ENCODE measurements at regions not wholly inside any gene's neighbourhood (a gene's known extent, or its start where the extent isn't known, plus 50 kb on each side); places are given as distances from the start of the nearest gene placed in this dataset.
A peak's percentile ranks its signal among the peaks of the same experiment; 100 is the strongest.
"Not testable (repeated sequence)": the region's sequence is repeated elsewhere in the genome, so short reads cannot be mapped to it uniquely, and the experiment has no call there.

DNA sequence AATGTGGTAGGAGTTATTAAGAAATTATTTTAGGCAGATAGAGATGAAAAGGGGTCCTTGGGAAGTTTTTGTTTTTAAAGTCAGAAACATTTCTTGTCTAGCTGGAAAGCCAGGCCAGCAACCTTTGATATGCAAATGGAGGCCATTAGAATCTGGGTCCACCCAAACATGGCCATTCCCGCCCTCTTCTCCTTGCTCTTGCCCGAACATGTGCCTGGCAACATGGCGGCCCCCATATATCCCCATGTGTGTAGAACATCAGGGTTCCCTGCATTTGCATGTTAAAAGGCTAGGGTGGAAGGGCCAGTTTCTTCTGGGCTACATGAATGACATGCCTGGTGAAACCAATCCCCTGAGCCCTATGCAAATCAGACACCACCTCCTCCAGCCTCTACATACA is 80.7 kb upstream of the PLAC8 start:
- no CpG with 5 or more reads among the region's 3 CpGs for WGBS (ENCODE audit: insufficient coverage, low lambda C conversion rate)
- Histone ChIP-seq H3K27ac (ENCODE audit: low read length) (no peak overlapping the region), H3K9me3 (ENCODE audit: control insufficient read depth, low read depth, low read length) (no peaks in the 10 kb centered on the region), H3K4me1 (ENCODE audit: control insufficient read depth, insufficient read depth, low read length) (no peaks in the 10 kb centered on the region), H3K4me3 (ENCODE audit: low read length) (no peak overlapping the region), H3K27me3 (ENCODE audit: control insufficient read depth, insufficient read depth, low read length) (no peaks in the 10 kb centered on the region), H3K36me3 (ENCODE audit: control insufficient read depth, insufficient read depth, low read length) (no peaks in the 10 kb centered on the region)
- no peak for DNase-seq

DNA sequence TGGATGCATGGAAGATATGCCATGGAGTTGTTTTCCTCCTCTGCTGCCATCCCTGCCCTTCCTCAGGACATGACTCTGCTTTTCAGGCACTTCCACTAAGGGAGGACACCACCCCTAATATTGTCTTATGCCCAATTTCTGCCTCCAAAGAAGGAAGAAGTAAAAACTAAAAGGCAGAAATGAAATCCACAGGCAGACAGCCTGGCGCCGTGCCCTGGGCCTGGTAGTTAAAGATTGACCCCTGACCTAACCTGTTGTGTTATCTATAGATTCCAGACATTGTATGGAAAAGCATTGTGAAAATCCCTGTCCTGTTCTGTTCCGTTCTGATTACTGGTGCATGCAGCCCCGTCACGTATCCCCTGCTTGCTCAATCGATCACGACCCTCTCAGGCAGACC is 80.1 kb upstream of the PLAC8 start:
- not testable (repeated sequence) for H3K27ac ChIP-seq (ENCODE audit: low read length); H3K4me1 ChIP-seq (ENCODE audit: control insufficient read depth, insufficient read depth, low read length); H3K4me3 ChIP-seq (ENCODE audit: low read length); H3K36me3 ChIP-seq (ENCODE audit: control insufficient read depth, insufficient read depth, low read length); H3K27me3 ChIP-seq (ENCODE audit: control insufficient read depth, insufficient read depth, low read length); H3K9me3 ChIP-seq (ENCODE audit: control insufficient read depth, low read depth, low read length); DNase-seq
- whole genome bisulfite sequencing (ENCODE audit: insufficient coverage, low lambda C conversion rate) = no CpG with 5 or more reads among the region's 7 CpGs

DNA sequence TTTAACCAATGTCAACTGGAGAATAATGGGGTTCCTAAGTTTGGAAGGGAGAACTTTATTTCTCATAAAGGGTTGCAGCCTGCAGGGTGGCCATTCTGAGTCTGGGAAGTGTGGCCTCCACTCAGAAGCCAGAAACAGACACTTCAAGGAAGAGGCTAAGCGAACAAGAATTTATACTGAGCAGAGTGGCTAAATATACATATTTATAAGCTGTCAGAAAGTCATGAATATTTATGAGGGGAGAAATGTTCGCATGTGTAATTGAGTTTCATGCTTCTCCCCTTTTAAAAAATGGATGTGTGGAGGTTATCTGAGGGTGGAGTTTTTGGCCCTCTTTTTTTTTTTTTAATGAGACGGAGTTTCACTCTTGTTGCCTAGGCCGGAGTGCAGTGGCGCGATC is 78.1 kb upstream of the PLAC8 start:
- H3K27me3 ChIP-seq (ENCODE audit: control insufficient read depth, insufficient read depth, low read length) = no peaks in the 10 kb centered on the region
- H3K27ac ChIP-seq (ENCODE audit: low read length) = no peak overlapping the region
- H3K4me3 ChIP-seq (ENCODE audit: low read length) = no peak overlapping the region
- no peaks in the 10 kb centered on the region for H3K36me3 ChIP-seq (ENCODE audit: control insufficient read depth, insufficient read depth, low read length)
- no peaks in the 10 kb centered on the region for H3K9me3 ChIP-seq (ENCODE audit: control insufficient read depth, low read depth, low read length)
- 100% methylated on average over 1 of the region's 6 CpGs for WGBS (ENCODE audit: insufficient coverage, low lambda C conversion rate)
- no peak for DNase-seq
- no peaks in the 10 kb centered on the region for H3K4me1 ChIP-seq (ENCODE audit: control insufficient read depth, insufficient read depth, low read length)

DNA sequence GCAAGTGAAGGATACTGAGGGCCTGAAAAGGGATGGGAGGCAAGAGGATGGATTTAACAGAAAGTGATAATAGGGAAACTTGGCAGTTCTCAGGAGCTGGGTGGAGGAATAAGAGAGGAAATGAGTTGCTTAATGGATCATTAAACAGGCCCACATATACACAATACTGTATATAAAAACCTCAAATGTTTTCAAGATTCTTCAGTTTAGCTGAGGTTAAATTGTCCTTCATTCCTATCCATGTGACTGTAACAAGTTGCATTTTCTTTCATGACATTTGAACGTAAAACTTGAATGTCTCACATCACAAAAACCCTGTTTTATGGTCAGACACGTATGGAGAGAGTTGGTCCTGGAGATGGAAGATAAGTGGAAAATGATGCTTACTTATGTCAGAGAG is 76.5 kb upstream of the PLAC8 start:
- no peak overlapping the region for H3K27ac ChIP-seq (ENCODE audit: low read length)
- 90% methylated on average over 2 of the region's 2 CpGs for WGBS (ENCODE audit: insufficient coverage, low lambda C conversion rate)
- no peak for DNase-seq

DNA sequence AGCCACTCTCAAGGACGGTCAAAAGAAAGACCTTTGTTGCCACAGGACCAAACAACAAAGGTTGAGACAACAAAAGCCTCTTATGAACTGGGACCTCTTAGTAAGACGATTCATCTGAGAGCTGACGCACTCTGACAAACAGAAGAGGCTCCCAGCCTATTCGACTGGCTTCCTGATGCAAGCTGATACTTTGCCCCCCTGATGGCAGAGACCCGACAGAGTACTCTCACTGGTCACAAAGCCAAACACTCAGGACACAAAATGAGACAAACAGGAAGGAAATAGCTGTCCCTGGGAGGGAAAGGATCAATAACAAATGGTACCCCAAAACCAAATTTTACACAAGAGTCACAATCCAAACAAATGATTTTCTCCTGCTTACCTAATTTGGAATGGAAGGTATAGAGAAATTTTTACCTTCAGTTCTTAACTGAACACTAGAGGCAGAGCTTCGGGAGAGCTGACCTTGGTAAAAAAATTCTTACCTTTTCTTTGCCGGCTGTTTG is 75.2 kb upstream of the PLAC8 start:
- no CpG with 5 or more reads among the region's 7 CpGs for WGBS (ENCODE audit: insufficient coverage, low lambda C conversion rate)
- DNase-seq = peak; percentile 34 to 64
- Histone ChIP-seq H3K36me3 (ENCODE audit: control insufficient read depth, insufficient read depth, low read length) (no peaks in the 10 kb centered on the region), H3K4me3 (ENCODE audit: low read length) (no peak overlapping the region), H3K27ac (ENCODE audit: low read length) (peak overlapping the region; percentile 22), H3K9me3 (ENCODE audit: control insufficient read depth, low read depth, low read length) (no peaks in the 10 kb centered on the region), H3K4me1 (ENCODE audit: control insufficient read depth, insufficient read depth, low read length) (no peaks in the 10 kb centered on the region), H3K27me3 (ENCODE audit: control insufficient read depth, insufficient read depth, low read length) (no peaks in the 10 kb centered on the region)

More for the DNA sequence above, 76.5 kb upstream of the PLAC8 start:
- no peaks in the 10 kb centered on the region for H3K4me1 ChIP-seq (ENCODE audit: control insufficient read depth, insufficient read depth, low read length)
- no peaks in the 10 kb centered on the region for H3K9me3 ChIP-seq (ENCODE audit: control insufficient read depth, low read depth, low read length)
- H3K27me3 ChIP-seq (ENCODE audit: control insufficient read depth, insufficient read depth, low read length) = no peaks in the 10 kb centered on the region
- no peak overlapping the region for H3K4me3 ChIP-seq (ENCODE audit: low read length)
- H3K36me3 ChIP-seq (ENCODE audit: control insufficient read depth, insufficient read depth, low read length) = no peaks in the 10 kb centered on the region

DNA sequence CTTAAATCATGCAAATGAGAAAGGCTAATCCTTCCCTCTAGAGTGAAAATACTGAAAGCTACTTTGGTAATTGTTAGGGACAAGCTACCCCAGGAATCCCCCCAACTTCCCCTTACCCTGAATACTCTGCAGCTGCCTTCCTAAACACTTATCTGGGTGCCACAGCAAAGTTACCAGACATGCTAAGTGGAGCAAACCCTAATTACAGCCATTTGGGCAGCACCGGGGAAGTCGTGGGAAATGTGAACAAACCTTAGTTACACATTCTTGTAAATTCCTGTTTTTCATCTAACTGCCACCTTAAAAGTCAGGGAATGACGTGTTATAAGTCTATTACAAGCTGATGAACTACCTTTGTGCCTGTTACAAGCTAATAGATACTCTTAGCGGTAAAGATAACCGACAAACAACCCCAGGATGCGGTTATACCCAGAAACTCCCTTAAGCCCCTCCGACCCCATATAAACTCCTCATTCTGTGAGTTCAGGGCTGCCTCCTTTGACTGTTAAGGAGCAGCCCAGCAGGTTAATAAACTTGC is 66.0 kb upstream of the PLAC8 start:
- Histone ChIP-seq H3K27ac (ENCODE audit: low read length) (no peak overlapping the region), H3K4me1 (ENCODE audit: control insufficient read depth, insufficient read depth, low read length) (no peaks in the 10 kb centered on the region), H3K36me3 (ENCODE audit: control insufficient read depth, insufficient read depth, low read length) (no peaks in the 10 kb centered on the region), H3K4me3 (ENCODE audit: low read length) (no peak overlapping the region), H3K9me3 (ENCODE audit: control insufficient read depth, low read depth, low read length) (peaks cover 3% of the 10 kb centered on the region), H3K27me3 (ENCODE audit: control insufficient read depth, insufficient read depth, low read length) (no peaks in the 10 kb centered on the region)
- no CpG with 5 or more reads among the region's 7 CpGs for whole genome bisulfite sequencing (ENCODE audit: insufficient coverage, low lambda C conversion rate)
- DNase-seq = no peak

DNA sequence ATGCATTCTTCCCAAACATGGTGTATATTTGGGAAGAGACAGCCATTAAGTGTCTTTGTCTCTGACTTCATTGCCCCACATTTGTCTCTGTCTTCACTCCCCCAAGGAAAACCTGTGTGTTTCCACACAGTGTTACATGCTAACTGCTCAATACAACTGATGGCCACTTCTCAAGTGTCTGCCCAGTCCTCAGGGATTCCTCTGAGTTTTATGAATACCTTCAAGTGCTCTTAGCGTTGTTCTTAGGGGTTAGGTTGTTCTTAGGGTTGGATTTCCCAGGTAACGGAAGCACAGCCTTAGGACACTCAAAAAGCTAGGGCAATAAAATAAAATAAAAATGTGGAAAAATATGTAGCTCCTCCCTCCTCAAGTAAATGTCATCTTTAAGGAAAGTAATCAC is 64.7 kb upstream of the PLAC8 start:
- no CpG with 5 or more reads among the region's 2 CpGs for WGBS (ENCODE audit: insufficient coverage, low lambda C conversion rate)
- H3K4me3 ChIP-seq (ENCODE audit: low read length) = no peak overlapping the region
- H3K36me3 ChIP-seq (ENCODE audit: control insufficient read depth, insufficient read depth, low read length) = no peaks in the 10 kb centered on the region
- H3K27ac ChIP-seq (ENCODE audit: low read length) = no peak overlapping the region
- no peaks in the 10 kb centered on the region for H3K27me3 ChIP-seq (ENCODE audit: control insufficient read depth, insufficient read depth, low read length)
- no peaks in the 10 kb centered on the region for H3K4me1 ChIP-seq (ENCODE audit: control insufficient read depth, insufficient read depth, low read length)
- no peak for DNase-seq
- H3K9me3 ChIP-seq (ENCODE audit: control insufficient read depth, low read depth, low read length) = peaks cover 3% of the 10 kb centered on the region

DNA sequence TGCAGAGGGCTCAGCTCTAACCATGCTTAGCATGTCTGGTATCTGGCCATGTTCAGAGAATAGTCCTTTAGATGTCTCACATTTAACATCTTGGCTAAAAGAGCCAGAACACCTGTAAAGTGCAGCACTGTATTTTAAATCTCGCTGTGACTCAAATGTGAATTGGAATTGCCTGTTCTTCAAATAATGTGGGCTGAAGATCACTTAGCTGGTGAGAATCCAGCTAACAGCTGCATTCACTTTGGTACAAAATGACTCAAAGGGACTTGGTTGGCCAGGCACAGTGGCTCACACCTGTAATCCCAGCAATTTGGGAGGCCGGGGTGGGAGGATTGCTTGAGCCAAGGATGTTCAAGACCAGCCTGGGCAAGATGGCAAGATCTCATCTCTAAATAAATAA is 63.5 kb upstream of the PLAC8 start:
- Histone ChIP-seq H3K27me3 (ENCODE audit: control insufficient read depth, insufficient read depth, low read length) (no peaks in the 10 kb centered on the region), H3K9me3 (ENCODE audit: control insufficient read depth, low read depth, low read length) (peaks cover 3% of the 10 kb centered on the region), H3K4me3 (ENCODE audit: low read length) (no peak overlapping the region), H3K4me1 (ENCODE audit: control insufficient read depth, insufficient read depth, low read length) (no peaks in the 10 kb centered on the region), H3K27ac (ENCODE audit: low read length) (no peak overlapping the region), H3K36me3 (ENCODE audit: control insufficient read depth, insufficient read depth, low read length) (no peaks in the 10 kb centered on the region)
- no CpG with 5 or more reads among the region's 2 CpGs for WGBS (ENCODE audit: insufficient coverage, low lambda C conversion rate)
- no peak for DNase-seq

DNA sequence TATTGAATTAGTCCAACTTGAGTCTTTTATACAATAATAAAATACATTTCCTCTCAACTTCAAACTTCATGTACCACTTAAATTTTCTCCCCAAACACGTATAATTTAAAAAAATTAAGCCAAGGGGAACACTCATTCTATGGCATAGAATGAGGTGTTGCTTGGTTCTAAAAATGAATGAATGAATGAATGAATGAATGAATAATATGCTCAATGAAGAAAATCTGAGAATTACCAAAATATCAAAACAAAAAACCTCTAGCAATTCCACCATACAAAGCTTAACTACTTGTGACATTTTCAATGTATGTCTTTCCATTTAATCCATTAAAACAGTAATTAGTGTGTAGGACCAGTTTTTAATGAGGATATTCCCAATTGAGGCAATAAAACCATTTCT is 62.7 kb upstream of the PLAC8 start:
- Histone ChIP-seq H3K36me3 (ENCODE audit: control insufficient read depth, insufficient read depth, low read length) (no peaks in the 10 kb centered on the region), H3K4me3 (ENCODE audit: low read length) (no peak overlapping the region), H3K27ac (ENCODE audit: low read length) (no peak overlapping the region), H3K9me3 (ENCODE audit: control insufficient read depth, low read depth, low read length) (peaks cover 3% of the 10 kb centered on the region), H3K27me3 (ENCODE audit: control insufficient read depth, insufficient read depth, low read length) (no peaks in the 10 kb centered on the region), H3K4me1 (ENCODE audit: control insufficient read depth, insufficient read depth, low read length) (no peaks in the 10 kb centered on the region)
- 0% methylated on average over 1 of the region's 1 CpG for WGBS (ENCODE audit: insufficient coverage, low lambda C conversion rate)
- no peak for DNase-seq

DNA sequence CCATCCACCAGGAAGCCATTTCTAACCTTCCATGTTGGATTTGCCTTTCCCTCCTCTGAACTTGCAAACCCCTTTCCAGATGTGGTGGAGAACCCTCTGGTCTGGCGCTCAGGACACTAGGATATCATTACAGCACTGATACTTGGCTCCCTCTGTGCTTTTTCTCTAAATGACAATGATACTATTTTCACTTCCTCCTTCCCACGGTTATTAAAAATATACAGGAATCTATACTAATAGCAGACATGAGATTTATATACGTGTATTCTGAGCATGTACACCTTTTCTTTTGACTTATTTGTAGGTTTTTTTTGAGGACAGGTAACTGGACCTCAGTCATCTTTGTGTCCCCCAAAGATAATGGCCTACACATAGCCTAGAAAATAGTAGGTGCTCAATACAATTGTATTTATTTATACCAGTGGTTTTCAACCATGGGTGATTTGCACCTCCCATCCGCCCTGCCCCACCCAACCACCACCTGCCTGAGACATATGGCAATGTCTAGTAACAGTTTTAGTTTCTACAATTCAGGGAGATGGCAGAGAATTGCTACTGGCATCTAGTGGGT is 60.4 kb upstream of the PLAC8 start:
- H3K27ac ChIP-seq (ENCODE audit: low read length) = no peak overlapping the region
- no peaks in the 10 kb centered on the region for H3K36me3 ChIP-seq (ENCODE audit: control insufficient read depth, insufficient read depth, low read length)
- H3K27me3 ChIP-seq (ENCODE audit: control insufficient read depth, insufficient read depth, low read length) = no peaks in the 10 kb centered on the region
- 100% methylated on average over 3 of the region's 4 CpGs for WGBS (ENCODE audit: insufficient coverage, low lambda C conversion rate)
- no peaks in the 10 kb centered on the region for H3K9me3 ChIP-seq (ENCODE audit: control insufficient read depth, low read depth, low read length)
- DNase-seq = no peak
- H3K4me3 ChIP-seq (ENCODE audit: low read length) = no peak overlapping the region
- no peaks in the 10 kb centered on the region for H3K4me1 ChIP-seq (ENCODE audit: control insufficient read depth, insufficient read depth, low read length)

DNA sequence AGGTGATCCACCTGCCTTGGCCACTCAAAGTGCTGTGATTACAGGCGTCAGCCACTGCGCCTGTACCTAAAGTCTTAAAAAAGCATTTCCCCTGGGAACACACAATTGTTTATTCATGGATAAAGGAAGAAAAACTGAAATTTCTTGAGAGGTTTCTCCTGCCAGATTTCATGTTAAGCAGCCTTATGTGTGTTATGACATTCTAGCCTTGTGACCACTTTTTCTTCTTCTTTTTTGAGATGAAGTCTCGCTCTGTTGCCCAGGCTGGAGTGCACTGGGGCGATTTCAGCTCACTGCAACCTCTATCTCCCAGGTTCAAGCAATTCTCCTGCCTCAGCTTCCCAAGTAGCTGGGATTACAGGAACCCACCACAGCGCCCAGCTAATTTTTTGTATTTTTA is 57.8 kb upstream of the PLAC8 start:
- H3K27ac ChIP-seq (ENCODE audit: low read length) = no peak overlapping the region
- H3K4me3 ChIP-seq (ENCODE audit: low read length) = no peak overlapping the region
- DNase-seq = no peak
- H3K4me1 ChIP-seq (ENCODE audit: control insufficient read depth, insufficient read depth, low read length) = no peaks in the 10 kb centered on the region
- H3K27me3 ChIP-seq (ENCODE audit: control insufficient read depth, insufficient read depth, low read length) = no peaks in the 10 kb centered on the region
- no CpG with 5 or more reads among the region's 5 CpGs for WGBS (ENCODE audit: insufficient coverage, low lambda C conversion rate)
- no peaks in the 10 kb centered on the region for H3K36me3 ChIP-seq (ENCODE audit: control insufficient read depth, insufficient read depth, low read length)
- H3K9me3 ChIP-seq (ENCODE audit: control insufficient read depth, low read depth, low read length) = no peaks in the 10 kb centered on the region

Measured in large intestine (tissue), 3 donors.